B cell (primary cell): ENCODE measurements at regions not wholly inside any gene's neighbourhood (a gene's known extent, or its start where the extent isn't known, plus 50 kb on each side); places are given as distances from the start of the nearest gene placed in this dataset.

Source experiments
- ATAC-seq: fragments of 200-7000 bp; cut with Tn5 transposase; one replicate; pipeline ENCODE4 v1.10.0; 2021; ENCODE audit warnings: low read depth, mild to moderate bottlenecking, moderate number of reproducible peaks, moderate library complexity
- CTCF ChIA-PET: fragments of 350-600 bp; sonication (Branson Sonifier 250); formaldehyde crosslinking; loops from one replicate; lab custom pipeline; 2021; ENCODE audit warnings: antibody characterized with exemption, inconsistent platforms; lab: Charles Lee
- POLR2A ChIA-PET: fragments of 350-600 bp; sonication (Branson Sonifier 250); formaldehyde crosslinking; loops from one replicate; lab custom pipeline; 2021; ENCODE audit warnings: antibody characterized with exemption; lab: Charles Lee
- DNase-seq: peaks from one replicate; pipeline ENCODE4 v3.0.0; 2013
- H2AFZ ChIP-seq: 2 replicates; pipeline ENCODE4 v1.6.1; 2012; ENCODE audit warnings: mild to moderate bottlenecking, low read depth, low read length; ENCODE audit not compliant: insufficient read depth, poor library complexity, severe bottlenecking
- H3K27ac ChIP-seq, 2 donors: 1 replicate in 1 of 2; 2 replicates in 1 of 2; pipeline ENCODE4 v1.5.1; 2012 to 2013; ENCODE audit warnings: low read length in 2 of 2, mild to moderate bottlenecking in 2 of 2, moderate library complexity in 1 of 2
- H3K27me3 ChIP-seq, 4 experiments: fragments of 200-600 bp in 1 of 4; sonication (generic) in 1 of 4; replicated peaks in 1 of 4; 1 replicate in 2 of 4; 2 replicates in 2 of 4; pipeline versions ENCODE4 v1.6.1 to v1.7.0; 2013 to 2016; ENCODE audit warnings: low read length in 3 of 4, mild to moderate bottlenecking in 2 of 4, mixed read lengths in 1 of 4, moderate library complexity in 1 of 4; ENCODE audit not compliant: insufficient read depth in 4 of 4, control insufficient read depth in 3 of 4; ENCODE audit errors: control extremely low read depth in 1 of 4
- H3K36me3 ChIP-seq, 2 experiments: replicated peaks in 1 of 2; 1 replicate in 1 of 2; 2 replicates in 1 of 2; pipeline versions ENCODE4 v1.6.1 to v1.7.1; 2013; ENCODE audit warnings: low read length in 1 of 2; ENCODE audit not compliant: insufficient read depth in 2 of 2, control insufficient read depth in 1 of 2; ENCODE audit errors: control extremely low read depth in 1 of 2, extremely low read depth in 1 of 2
- H3K4me1 ChIP-seq, 2 donors: fragments of 200-600 bp in 1 of 2; sonication (generic) in 1 of 2; 1 replicate in 1 of 2; 2 replicates in 1 of 2; pipeline versions ENCODE4 v1.5.1 to v1.6.1; 2013 to 2017; ENCODE audit warnings: low read length in 2 of 2; ENCODE audit not compliant: control insufficient read depth in 2 of 2, insufficient read depth in 2 of 2
- H3K4me2 ChIP-seq: replicated peaks from 2 replicates; pipeline ENCODE3; 2012; ENCODE audit warnings: mild to moderate bottlenecking, low read depth, low read length; ENCODE audit not compliant: poor library complexity, severe bottlenecking
- H3K4me3 ChIP-seq, 5 experiments: fragments of 200-600 bp in 1 of 5; sonication (generic) in 1 of 5; 1 replicate in 3 of 5; 2 replicates in 2 of 5; pipeline versions ENCODE4 v1.5.1 to v1.7.0; 2011 to 2016; ENCODE audit warnings: low read length in 4 of 5, mild to moderate bottlenecking in 4 of 5, low read depth in 2 of 5, control low read depth in 1 of 5, moderate library complexity in 1 of 5; ENCODE audit not compliant: insufficient read depth in 1 of 5; ENCODE audit errors: control extremely low read depth in 1 of 5, extremely low read depth in 1 of 5
- H3K79me2 ChIP-seq: fragments of 200-600 bp; sonication (generic); one replicate; pipeline ENCODE4 v1.6.0; 2016; ENCODE audit warnings: low read length; ENCODE audit not compliant: control insufficient read depth, insufficient read depth
- H3K9ac ChIP-seq: fragments of 200-600 bp; sonication (generic); 2 replicates; pipeline ENCODE4 v1.6.1; 2017; ENCODE audit warnings: mild to moderate bottlenecking, low read length, moderate library complexity
- H3K9me3 ChIP-seq, 3 donors: one replicate each; pipeline versions ENCODE4 v1.6.1 to v1.7.1; 2013; ENCODE audit warnings: low read length in 2 of 3; ENCODE audit not compliant: control insufficient read depth in 2 of 3, insufficient read depth in 1 of 3; ENCODE audit errors: control extremely low read depth in 1 of 3
- H4K20me1 ChIP-seq: 2 replicates; pipeline ENCODE4 v1.6.0; 2012; ENCODE audit warnings: mild to moderate bottlenecking, low read length; ENCODE audit not compliant: insufficient read depth, control insufficient read depth, poor library complexity, severe bottlenecking
- H3K27ac Mint-ChIP-seq: one replicate; pipeline ENCODE4 v1.8.0; 2021; ENCODE audit warnings: mixed read lengths
- H3K27me3 Mint-ChIP-seq: one replicate; pipeline ENCODE4 v1.8.0; 2021; ENCODE audit warnings: mixed read lengths
- H3K4me1 Mint-ChIP-seq: one replicate; pipeline ENCODE4 v1.8.0; 2021; ENCODE audit warnings: mixed read lengths
- H3K4me3 Mint-ChIP-seq: one replicate; pipeline ENCODE4 v1.8.0; 2021; ENCODE audit warnings: mixed read lengths
- H3K9me3 Mint-ChIP-seq: one replicate; pipeline ENCODE4 v1.8.0; 2022; ENCODE audit warnings: mixed read lengths; ENCODE audit not compliant: insufficient read depth
- EZH2 ChIP-seq: IDR thresholded peaks from 2 replicates; pipeline ENCODE4 v1.6.1; 2012; ENCODE audit warnings: borderline replicate concordance, low read depth, mild to moderate bottlenecking, moderate library complexity, low read length; ENCODE audit not compliant: insufficient read depth, poor library complexity, severe bottlenecking
- WGBS: methylation state at CpG from one replicate; pipeline ENCODE4 v1.1.5; 2013; ENCODE audit warnings: missing lambda C conversion rate; ENCODE audit not compliant: insufficient coverage; 5-methylcytosine and 5-hydroxymethylcytosine counted together
- intact Hi-C: fragments of 100-400 bp; cut with micrococcal nuclease; formaldehyde crosslinking; loops from one replicate; pipeline ENCODE4 v1.10.0; 2022
- TF ChIP-seq, protein P1 (sequence below): fragments of 200-600 bp; IDR thresholded peaks from one replicate; pipeline ENCODE4 v1.8.0; 2022; ENCODE audit warnings: antibody characterized with exemption, mild to moderate bottlenecking

DNA sequence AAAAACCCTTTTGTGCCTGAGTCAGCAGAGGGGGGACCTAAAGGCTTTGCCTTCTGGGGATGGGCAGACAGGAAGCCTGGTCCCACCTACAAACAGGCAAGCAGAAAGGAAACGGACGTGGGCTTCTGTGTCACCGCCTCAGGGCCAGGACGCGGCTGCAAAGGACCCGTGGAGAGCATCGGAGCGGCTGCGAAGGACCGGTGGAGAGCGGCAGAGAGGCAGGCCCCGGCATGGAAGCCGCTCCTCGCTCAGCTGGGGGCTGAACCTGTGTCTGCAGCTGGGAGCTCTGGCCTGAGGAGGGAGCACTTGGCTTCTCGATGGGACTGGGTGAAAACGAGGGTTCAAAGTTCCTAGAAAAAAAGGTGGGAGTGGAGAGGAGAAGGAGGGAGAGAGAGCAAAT is 125.4 kb upstream of the PPP2R2D start:
- Histone ChIP-seq H3K4me3 (no peak overlapping the region), H3K4me1 (no peaks in the 10 kb centered on the region), H3K79me2 (no peaks in the 10 kb centered on the region), H4K20me1 (no peaks in the 10 kb centered on the region), H3K9ac (no peak overlapping the region), H3K27ac (no peak overlapping the region), H3K27me3 (no peaks in the 10 kb centered on the region), H3K9me3 (peaks cover 0 to 60% (median 21%) of the 10 kb centered on the region in 3 donors), H3K36me3 (no peaks in the 10 kb centered on the region), H2AFZ (no peak overlapping the region), H3K4me2 (no peak overlapping the region)
- no peaks in the 10 kb centered on the region for H3K4me1 Mint-ChIP-seq
- peaks cover 18% of the 10 kb centered on the region for H3K9me3 Mint-ChIP-seq
- WGBS = 84% methylated on average over 16 of the region's 16 CpGs
- ChIA-PET CTCF (no interaction called here), POLR2A (no interaction called here)
- intact Hi-C loops = no loop called here
- H3K27me3 Mint-ChIP-seq = peaks cover 5% of the 10 kb centered on the region
- H3K4me3 Mint-ChIP-seq = no peak overlapping the region
- no peak for TF ChIP-seq EZH2
- TF ChIP-seq, protein P1, sequence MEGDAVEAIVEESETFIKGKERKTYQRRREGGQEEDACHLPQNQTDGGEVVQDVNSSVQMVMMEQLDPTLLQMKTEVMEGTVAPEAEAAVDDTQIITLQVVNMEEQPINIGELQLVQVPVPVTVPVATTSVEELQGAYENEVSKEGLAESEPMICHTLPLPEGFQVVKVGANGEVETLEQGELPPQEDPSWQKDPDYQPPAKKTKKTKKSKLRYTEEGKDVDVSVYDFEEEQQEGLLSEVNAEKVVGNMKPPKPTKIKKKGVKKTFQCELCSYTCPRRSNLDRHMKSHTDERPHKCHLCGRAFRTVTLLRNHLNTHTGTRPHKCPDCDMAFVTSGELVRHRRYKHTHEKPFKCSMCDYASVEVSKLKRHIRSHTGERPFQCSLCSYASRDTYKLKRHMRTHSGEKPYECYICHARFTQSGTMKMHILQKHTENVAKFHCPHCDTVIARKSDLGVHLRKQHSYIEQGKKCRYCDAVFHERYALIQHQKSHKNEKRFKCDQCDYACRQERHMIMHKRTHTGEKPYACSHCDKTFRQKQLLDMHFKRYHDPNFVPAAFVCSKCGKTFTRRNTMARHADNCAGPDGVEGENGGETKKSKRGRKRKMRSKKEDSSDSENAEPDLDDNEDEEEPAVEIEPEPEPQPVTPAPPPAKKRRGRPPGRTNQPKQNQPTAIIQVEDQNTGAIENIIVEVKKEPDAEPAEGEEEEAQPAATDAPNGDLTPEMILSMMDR = no peak
- ATAC-seq (no peak), DNase-seq (no peak)
- no peak overlapping the region for H3K27ac Mint-ChIP-seq

DNA sequence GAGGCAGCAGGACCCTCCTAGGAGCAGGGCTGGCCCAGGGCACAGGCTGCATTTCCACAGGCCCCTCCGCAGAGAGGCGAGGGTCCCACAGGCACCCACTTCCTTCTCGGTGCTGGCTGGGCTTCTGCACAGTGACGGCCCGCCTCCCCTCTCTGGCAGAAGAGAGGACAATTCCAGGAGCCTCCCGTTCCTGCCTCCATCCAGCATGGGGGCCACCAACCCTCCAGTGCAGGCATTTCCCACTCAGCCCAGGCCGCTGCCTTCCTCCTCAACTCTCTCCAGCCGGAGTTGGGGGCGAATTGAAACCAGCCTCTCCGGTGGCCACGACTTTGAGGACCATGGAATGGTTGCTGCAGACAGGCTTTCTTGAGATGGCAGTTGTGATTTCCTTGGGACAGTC is 125.0 kb upstream of the PPP2R2D start:
- TF ChIP-seq, protein P1 = no peak
- no peak for TF ChIP-seq EZH2
- peaks cover 18% of the 10 kb centered on the region for H3K9me3 Mint-ChIP-seq
- intact Hi-C loops = no loop called here

More for the DNA sequence above, 125.0 kb upstream of the PPP2R2D start:
- ChIA-PET POLR2A (no interaction called here), CTCF (no interaction called here)
- Mint-ChIP-seq H3K4me1 (no peaks in the 10 kb centered on the region), H3K4me3 (no peak overlapping the region), H3K27me3 (peaks cover 4% of the 10 kb centered on the region), H3K27ac (no peak overlapping the region)
- Histone ChIP-seq H3K4me3 (no peak overlapping the region), H3K9me3 (peaks cover 0 to 62% (median 21%) of the 10 kb centered on the region in 3 donors), H3K79me2 (no peaks in the 10 kb centered on the region), H3K27me3 (no peaks in the 10 kb centered on the region), H3K4me1 (no peaks in the 10 kb centered on the region), H3K36me3 (no peaks in the 10 kb centered on the region), H4K20me1 (no peaks in the 10 kb centered on the region), H3K27ac (no peak overlapping the region), H3K4me2 (no peak overlapping the region), H2AFZ (no peak overlapping the region), H3K9ac (no peak overlapping the region)
- 90% methylated on average over 11 of the region's 11 CpGs for WGBS
- no peak for ATAC-seq
- no peak for DNase-seq
